Vagina (tissue), 2 donors: ENCODE measurements at regions not wholly inside any gene's neighbourhood (a gene's known extent, or its start where the extent isn't known, plus 50 kb on each side); places are given as distances from the start of the nearest gene placed in this dataset.
"Not testable (repeated sequence)": the region's sequence is repeated elsewhere in the genome, so short reads cannot be mapped to it uniquely, and the experiment has no call there.

ENCODE experiments used
- DNase-seq, 2 donors: peaks; one replicate each; pipeline ENCODE4 v3.0.0-alpha.2; 2017; ENCODE audit errors: extremely low spot score in 2 of 2
- H3K27ac ChIP-seq: fragments of 200-600 bp; sonication (generic); one replicate; pipeline ENCODE4 v1.5.1; 2019
- H3K27me3 ChIP-seq: fragments of 200-600 bp; sonication (generic); one replicate; pipeline ENCODE4 v1.5.1; 2019
- H3K36me3 ChIP-seq, 2 donors: fragments of 200-600 bp; sonication (generic); one replicate each; pipeline ENCODE4 v1.5.1; 2017 to 2019
- H3K4me1 ChIP-seq: fragments of 200-600 bp; sonication (generic); one replicate; pipeline ENCODE4 v1.5.1; 2019
- H3K4me3 ChIP-seq, 2 donors: fragments of 200-600 bp; sonication (generic); 1 replicate in 1 of 2; 2 replicates in 1 of 2; pipeline ENCODE4 v1.5.1; 2016 to 2019
- H3K9me3 ChIP-seq: fragments of 200-600 bp; sonication (generic); one replicate; pipeline ENCODE4 v1.5.1; 2019
- POLR2A ChIP-seq, 2 donors: fragments of 450-650 bp; IDR thresholded peaks; one replicate each; pipeline ENCODE4 v1.6.1; 2017; ENCODE audit warnings: antibody characterized with exemption in 2 of 2, mild to moderate bottlenecking in 2 of 2, moderate library complexity in 2 of 2
- POLR2AphosphoS5 ChIP-seq, 2 donors: sonication (generic); formaldehyde crosslinking; IDR thresholded peaks; one replicate each; pipeline ENCODE4 v1.9.0; 2017; ENCODE audit warnings: antibody characterized with exemption in 2 of 2, mild to moderate bottlenecking in 2 of 2, low read depth in 1 of 2; ENCODE audit not compliant: insufficient read depth in 1 of 2
- intact Hi-C: fragments of 100-400 bp; cut with DNase I; formaldehyde crosslinking; loops from one replicate; pipeline ENCODE4 v1.15.1; 2023
- TF ChIP-seq, protein P1 (sequence below), 3 experiments: fragments of 450-650 bp in 2 of 3; fragments of 200-600 bp in 1 of 3; sonication (generic) in 1 of 3; IDR thresholded peaks; one replicate each; pipeline ENCODE4 v1.5.1; 2017 to 2019; ENCODE audit warnings: antibody characterized with exemption in 3 of 3, mild to moderate bottlenecking in 2 of 3, moderate library complexity in 2 of 3

GRCh38 chr2:176873403-176873802 lies 339.2 kb upstream of the HNRNPA3 start:
- intact Hi-C loops = no loop called here
- H3K4me3 ChIP-seq = no peak overlapping the region
- H3K9me3 ChIP-seq = peaks cover 4% of the 10 kb centered on the region
- H3K27me3 ChIP-seq = no peaks in the 10 kb centered on the region
- DNase-seq = no peak
- H3K36me3 ChIP-seq = no peaks in the 10 kb centered on the region
- no peak for TF ChIP-seq POLR2A (IDR thresholded peaks at IDR 0.05)
- TF ChIP-seq, protein P1, sequence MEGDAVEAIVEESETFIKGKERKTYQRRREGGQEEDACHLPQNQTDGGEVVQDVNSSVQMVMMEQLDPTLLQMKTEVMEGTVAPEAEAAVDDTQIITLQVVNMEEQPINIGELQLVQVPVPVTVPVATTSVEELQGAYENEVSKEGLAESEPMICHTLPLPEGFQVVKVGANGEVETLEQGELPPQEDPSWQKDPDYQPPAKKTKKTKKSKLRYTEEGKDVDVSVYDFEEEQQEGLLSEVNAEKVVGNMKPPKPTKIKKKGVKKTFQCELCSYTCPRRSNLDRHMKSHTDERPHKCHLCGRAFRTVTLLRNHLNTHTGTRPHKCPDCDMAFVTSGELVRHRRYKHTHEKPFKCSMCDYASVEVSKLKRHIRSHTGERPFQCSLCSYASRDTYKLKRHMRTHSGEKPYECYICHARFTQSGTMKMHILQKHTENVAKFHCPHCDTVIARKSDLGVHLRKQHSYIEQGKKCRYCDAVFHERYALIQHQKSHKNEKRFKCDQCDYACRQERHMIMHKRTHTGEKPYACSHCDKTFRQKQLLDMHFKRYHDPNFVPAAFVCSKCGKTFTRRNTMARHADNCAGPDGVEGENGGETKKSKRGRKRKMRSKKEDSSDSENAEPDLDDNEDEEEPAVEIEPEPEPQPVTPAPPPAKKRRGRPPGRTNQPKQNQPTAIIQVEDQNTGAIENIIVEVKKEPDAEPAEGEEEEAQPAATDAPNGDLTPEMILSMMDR (IDR thresholded peaks at IDR 0.05) = no peak
- no peak for TF ChIP-seq POLR2AphosphoS5 (IDR thresholded peaks at IDR 0.05; ENCODE audit: insufficient read depth in 1 of 2, low read depth in 1 of 2)
- no peak overlapping the region for H3K27ac ChIP-seq
- no peaks in the 10 kb centered on the region for H3K4me1 ChIP-seq

GRCh38 chr2:176876493-176877103 lies 336.0 kb upstream of the HNRNPA3 start:
- TF ChIP-seq, protein P1 (IDR thresholded peaks at IDR 0.05) = no peak
- TF ChIP-seq POLR2AphosphoS5 (IDR thresholded peaks at IDR 0.05; ENCODE audit: insufficient read depth in 1 of 2, low read depth in 1 of 2) (no peak), POLR2A (IDR thresholded peaks at IDR 0.05) (no peak)
- Histone ChIP-seq H3K36me3 (no peaks in the 10 kb centered on the region), H3K4me3 (no peak overlapping the region), H3K27ac (no peak overlapping the region), H3K27me3 (no peaks in the 10 kb centered on the region), H3K4me1 (no peaks in the 10 kb centered on the region), H3K9me3 (no peaks in the 10 kb centered on the region)
- intact Hi-C loops = no loop called here
- DNase-seq = no peak

DNA sequence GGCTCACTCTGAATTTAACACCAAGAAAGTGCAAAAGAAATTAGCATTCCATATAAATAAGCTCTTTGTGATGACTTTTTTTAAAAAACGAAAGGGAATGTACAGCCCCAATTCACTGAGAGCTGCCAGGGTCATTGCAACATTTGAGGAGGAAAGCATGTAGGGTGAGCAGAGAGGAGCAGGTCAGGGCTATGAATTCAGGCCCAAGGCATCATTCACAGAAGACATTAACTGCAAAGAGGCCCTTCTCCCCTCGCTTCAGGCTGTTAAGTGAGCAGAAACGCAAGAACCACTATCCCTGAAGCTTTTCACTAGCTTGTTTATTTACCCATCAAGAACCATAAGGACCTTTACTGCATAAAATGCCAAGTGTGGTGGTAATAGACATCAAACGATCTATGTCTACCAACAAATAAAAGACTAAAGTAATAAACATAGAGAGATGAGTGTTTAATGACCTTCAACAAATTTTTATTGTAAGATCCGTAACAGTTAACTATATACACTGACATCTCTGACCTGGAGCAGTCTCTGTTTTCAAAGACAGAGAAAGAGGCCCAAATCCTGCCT lies 333.1 kb upstream of the HNRNPA3 start:
- no peak for TF ChIP-seq POLR2AphosphoS5 (IDR thresholded peaks at IDR 0.05; ENCODE audit: insufficient read depth in 1 of 2, low read depth in 1 of 2)
- TF ChIP-seq, protein P1 (IDR thresholded peaks at IDR 0.05) = no peak
- TF ChIP-seq POLR2A (IDR thresholded peaks at IDR 0.05) = no peak
- no peak overlapping the region for H3K27ac ChIP-seq
- no peaks in the 10 kb centered on the region for H3K4me1 ChIP-seq
- no peak for DNase-seq
- intact Hi-C loops = no loop called here
- no peaks in the 10 kb centered on the region for H3K9me3 ChIP-seq
- H3K27me3 ChIP-seq = no peaks in the 10 kb centered on the region
- no peak overlapping the region for H3K4me3 ChIP-seq
- H3K36me3 ChIP-seq = no peaks in the 10 kb centered on the region

DNA sequence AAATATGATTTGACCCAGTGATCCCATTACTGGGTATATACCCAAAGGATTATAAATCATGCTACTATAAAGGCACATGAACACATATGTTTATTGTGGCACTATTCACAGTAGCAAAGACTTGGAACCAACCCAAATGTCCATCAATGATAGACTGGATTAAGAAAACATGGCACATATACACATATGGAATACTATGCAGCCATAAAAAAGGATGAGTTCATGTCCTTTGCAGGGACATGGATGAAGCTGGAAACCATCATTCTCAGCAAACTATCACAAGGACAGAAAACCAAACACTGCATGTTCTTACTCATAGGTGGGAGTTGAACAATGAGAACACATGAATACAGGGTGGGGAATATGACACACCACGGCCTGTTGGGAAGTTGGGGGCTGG lies 330.5 kb upstream of the HNRNPA3 start:
- DNase-seq, H3K4me1 ChIP-seq, H3K27ac ChIP-seq, H3K4me3 ChIP-seq, H3K9me3 ChIP-seq, H3K36me3 ChIP-seq, H3K27me3 ChIP-seq, intact Hi-C loops: not testable (repeated sequence)

GRCh38 chr2:176885001-176885643 lies 327.5 kb upstream of the HNRNPA3 start:
- TF ChIP-seq, protein P1 (IDR thresholded peaks at IDR 0.05) = no peak
- TF ChIP-seq POLR2AphosphoS5 (IDR thresholded peaks at IDR 0.05; ENCODE audit: insufficient read depth in 1 of 2, low read depth in 1 of 2) (no peak), POLR2A (IDR thresholded peaks at IDR 0.05) (no peak)
- no peak overlapping the region for H3K4me3 ChIP-seq
- no peak for DNase-seq
- no peak overlapping the region for H3K27ac ChIP-seq
- H3K4me1 ChIP-seq = no peaks in the 10 kb centered on the region
- no peaks in the 10 kb centered on the region for H3K36me3 ChIP-seq
- intact Hi-C loops = no loop called here
- no peaks in the 10 kb centered on the region for H3K27me3 ChIP-seq
- no peaks in the 10 kb centered on the region for H3K9me3 ChIP-seq
